IPS-18a (cell line): ENCODE measurements at regions not wholly inside any gene's neighbourhood (a gene's known extent, or its start where the extent isn't known, plus 50 kb on each side); places are given as distances from the start of the nearest gene placed in this dataset.

Experiments used
- H3K27ac ChIP-seq: one replicate; pipeline ENCODE4 v1.5.1; 2013; ENCODE audit warnings: low read length
- H3K27me3 ChIP-seq: one replicate; pipeline ENCODE4 v1.6.1; 2013; ENCODE audit warnings: mild to moderate bottlenecking, low read length; ENCODE audit not compliant: control insufficient read depth, insufficient read depth
- H3K36me3 ChIP-seq: one replicate; pipeline ENCODE4 v1.6.1; 2013; ENCODE audit warnings: low read depth, low read length; ENCODE audit not compliant: control insufficient read depth
- H3K4me1 ChIP-seq: one replicate; pipeline ENCODE4 v1.6.1; 2013; ENCODE audit warnings: low read depth, low read length; ENCODE audit not compliant: control insufficient read depth
- H3K4me3 ChIP-seq: one replicate; pipeline ENCODE4 v1.5.1; 2013; ENCODE audit warnings: low read length
- H3K9ac ChIP-seq: one replicate; pipeline ENCODE4 v1.6.1; 2013; ENCODE audit warnings: mild to moderate bottlenecking, low read length, moderate library complexity
- H3K9me3 ChIP-seq: one replicate; pipeline ENCODE4 v1.6.1; 2013; ENCODE audit warnings: low read depth, low read length; ENCODE audit not compliant: control insufficient read depth

DNA sequence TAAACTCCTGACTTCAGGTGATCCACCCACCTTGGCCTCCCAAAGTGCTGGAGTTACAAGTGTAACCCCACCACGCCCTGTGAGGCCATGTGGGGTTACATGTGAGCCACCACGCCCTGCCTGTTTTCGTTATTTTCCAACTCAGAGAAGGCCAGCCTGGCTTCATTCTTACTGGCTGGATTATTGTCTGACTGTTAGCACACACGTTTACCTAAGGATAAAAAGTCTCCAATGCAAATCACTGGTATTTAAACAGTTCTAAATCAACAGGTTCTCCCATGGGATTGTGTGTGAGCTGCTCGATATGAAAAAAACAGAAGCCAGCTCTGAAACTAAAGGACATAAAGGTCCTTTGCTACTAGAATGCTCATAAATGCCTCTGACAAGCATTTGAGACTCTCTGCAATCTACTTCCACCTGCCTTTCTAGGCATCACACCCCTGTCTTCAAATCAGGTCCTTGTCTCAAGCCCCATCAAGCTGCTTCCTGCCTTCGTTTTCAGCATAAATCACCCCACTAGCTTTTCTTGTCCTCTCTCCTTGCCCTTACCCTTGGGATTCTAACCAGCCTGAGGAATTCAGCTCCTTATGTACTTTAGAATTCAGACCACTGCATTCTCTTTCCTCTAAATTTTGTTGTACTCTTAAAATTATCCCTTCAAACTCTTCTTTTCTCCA, 265.0 kb downstream of the DUSP6 start:
- no peaks in the 10 kb centered on the region for H3K36me3 ChIP-seq
- H3K9me3 ChIP-seq = peaks cover 15% of the 10 kb centered on the region
- H3K27ac ChIP-seq = peak overlapping the region; percentile 6

GRCh38 chr12:89085421-89085820, 266.9 kb downstream of the DUSP6 start:
- no peak overlapping the region for H3K4me3 ChIP-seq
- no peaks in the 10 kb centered on the region for H3K27me3 ChIP-seq
- H3K27ac ChIP-seq = no peak overlapping the region
- H3K9me3 ChIP-seq = peaks cover 4% of the 10 kb centered on the region
- H3K9ac ChIP-seq = no peak overlapping the region
- peaks cover 54% of the 10 kb centered on the region for H3K4me1 ChIP-seq
- H3K36me3 ChIP-seq = no peaks in the 10 kb centered on the region

More for the DNA sequence above, 265.0 kb downstream of the DUSP6 start:
- peak overlapping the region; percentile 15 for H3K4me3 ChIP-seq
- H3K4me1 ChIP-seq = peaks cover 36% of the 10 kb centered on the region
- H3K27me3 ChIP-seq = no peaks in the 10 kb centered on the region
- no peak overlapping the region for H3K9ac ChIP-seq

- Histone ChIP-seq H3K9me3 (peaks cover 2% of the 10 kb centered on the region), H3K4me3 (peak overlapping the region; percentile 7), H3K9ac (no peak overlapping the region), H3K36me3 (no peaks in the 10 kb centered on the region), H3K4me1 (peaks cover 56% of the 10 kb centered on the region), H3K27me3 (no peaks in the 10 kb centered on the region), H3K27ac (no peak overlapping the region)
Observed at GRCh38 chr12:89084751-89085150, 267.6 kb downstream of the DUSP6 start.

GRCh38 chr12:89083491-89083890, 268.8 kb downstream of the DUSP6 start:
- Histone ChIP-seq H3K36me3 (no peaks in the 10 kb centered on the region), H3K9me3 (no peaks in the 10 kb centered on the region), H3K27ac (no peak overlapping the region), H3K4me3 (no peak overlapping the region), H3K9ac (no peak overlapping the region), H3K27me3 (no peaks in the 10 kb centered on the region), H3K4me1 (peaks cover 55% of the 10 kb centered on the region)

- no peaks in the 10 kb centered on the region for H3K9me3 ChIP-seq
- no peaks in the 10 kb centered on the region for H3K27me3 ChIP-seq
- H3K4me1 ChIP-seq = peaks cover 44% of the 10 kb centered on the region
- H3K27ac ChIP-seq = no peak overlapping the region
- H3K9ac ChIP-seq = no peak overlapping the region
- H3K36me3 ChIP-seq = no peaks in the 10 kb centered on the region
- H3K4me3 ChIP-seq = no peak overlapping the region
Observed at GRCh38 chr12:89082370-89082753, 269.9 kb downstream of the DUSP6 start.

GRCh38 chr12:89081719-89082369, 270.5 kb downstream of the DUSP6 start:
- Histone ChIP-seq H3K27me3 (no peaks in the 10 kb centered on the region), H3K4me3 (no peak overlapping the region), H3K27ac (peak overlapping the region; percentile 12), H3K9me3 (no peaks in the 10 kb centered on the region), H3K4me1 (peaks cover 39% of the 10 kb centered on the region), H3K9ac (peak overlapping the region; percentile 6), H3K36me3 (no peaks in the 10 kb centered on the region)

GRCh38 chr12:89080793-89081465, 271.4 kb downstream of the DUSP6 start:
- Histone ChIP-seq H3K9ac (peak overlapping the region; percentile 6), H3K27me3 (no peaks in the 10 kb centered on the region), H3K9me3 (no peaks in the 10 kb centered on the region), H3K27ac (peak overlapping the region; percentile 18), H3K36me3 (no peaks in the 10 kb centered on the region), H3K4me1 (peaks cover 39% of the 10 kb centered on the region), H3K4me3 (no peak overlapping the region)

- Histone ChIP-seq H3K27ac (no peak overlapping the region), H3K4me1 (peaks cover 23% of the 10 kb centered on the region), H3K36me3 (no peaks in the 10 kb centered on the region), H3K4me3 (no peak overlapping the region), H3K27me3 (no peaks in the 10 kb centered on the region), H3K9me3 (no peaks in the 10 kb centered on the region), H3K9ac (no peak overlapping the region)
Observed at GRCh38 chr12:89075880-89076540, 276.3 kb downstream of the DUSP6 start.

GRCh38 chr12:89073659-89074058, 278.6 kb downstream of the DUSP6 start:
- Histone ChIP-seq H3K36me3 (no peaks in the 10 kb centered on the region), H3K9me3 (no peaks in the 10 kb centered on the region), H3K27me3 (no peaks in the 10 kb centered on the region), H3K4me1 (peaks cover 15% of the 10 kb centered on the region), H3K4me3 (no peak overlapping the region), H3K9ac (no peak overlapping the region), H3K27ac (no peak overlapping the region)

DNA sequence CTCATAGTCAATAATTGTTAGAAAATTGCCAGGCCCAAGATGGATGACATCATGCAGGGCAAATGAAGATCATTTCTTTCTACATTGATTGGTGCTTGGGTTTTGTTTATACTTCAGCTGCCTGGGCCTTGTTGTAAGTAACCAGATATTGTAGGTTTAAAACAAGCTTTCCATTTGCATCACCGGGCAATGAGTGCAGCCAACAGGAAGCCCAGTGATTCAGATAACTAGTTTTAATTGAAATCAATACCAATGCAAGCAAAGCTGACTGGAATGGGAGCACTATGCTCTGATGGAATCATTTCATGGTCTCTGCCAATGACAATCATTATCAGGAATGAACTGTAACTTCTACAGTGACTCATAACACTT, 279.3 kb downstream of the DUSP6 start:
- H3K9ac ChIP-seq = no peak overlapping the region
- H3K27ac ChIP-seq = peak overlapping the region; percentile 30
- no peaks in the 10 kb centered on the region for H3K9me3 ChIP-seq
- no peaks in the 10 kb centered on the region for H3K27me3 ChIP-seq
- no peaks in the 10 kb centered on the region for H3K36me3 ChIP-seq
- peaks cover 15% of the 10 kb centered on the region for H3K4me1 ChIP-seq
- no peak overlapping the region for H3K4me3 ChIP-seq

GRCh38 chr12:89072294-89073026, 279.8 kb downstream of the DUSP6 start:
- peaks cover 15% of the 10 kb centered on the region for H3K4me1 ChIP-seq
- H3K36me3 ChIP-seq = no peaks in the 10 kb centered on the region
- no peak overlapping the region for H3K27ac ChIP-seq
- H3K27me3 ChIP-seq = no peaks in the 10 kb centered on the region
- H3K4me3 ChIP-seq = no peak overlapping the region
- no peak overlapping the region for H3K9ac ChIP-seq
- H3K9me3 ChIP-seq = no peaks in the 10 kb centered on the region
